Spleen (tissue), 7 donors: ENCODE measurements at regions not wholly inside any gene's neighbourhood (a gene's known extent, or its start where the extent isn't known, plus 50 kb on each side); places are given as distances from the start of the nearest gene placed in this dataset.

Experiments used
- POLR2A ChIP-seq, 3 donors: fragments of 450-650 bp; IDR thresholded peaks; one replicate each; pipeline ENCODE4 v1.5.1; 2017; ENCODE audit warnings: antibody characterized with exemption in 3 of 3, mild to moderate bottlenecking in 1 of 3
- TF ChIP-seq, protein P1 (sequence below), 11 experiments: fragments of 200-600 bp in 7 of 11; fragments of 450-650 bp in 4 of 11; sonication (generic) in 4 of 11; IDR thresholded peaks in 8 of 11; conservative IDR thresholded peaks in 3 of 11; 1 replicate in 7 of 11; 2 replicates in 4 of 11; pipeline versions ENCODE4 v1.4.0 to v1.8.0; 2016 to 2021; ENCODE audit warnings: antibody characterized with exemption in 11 of 11, inconsistent platforms in 4 of 11, mild to moderate bottlenecking in 1 of 11
- donor health status: DM: no; HTN: no; CAD: no; lungs with moderate emphysema.
- donor health status: DM: no; HTN: no; CAD: no.
- donor health status: DM: no; HTN: no; CAD: no.

GRCh38 chr2:84276590-84277255, 182.4 kb downstream of the SUCLG1 start:
- TF ChIP-seq, protein P1, sequence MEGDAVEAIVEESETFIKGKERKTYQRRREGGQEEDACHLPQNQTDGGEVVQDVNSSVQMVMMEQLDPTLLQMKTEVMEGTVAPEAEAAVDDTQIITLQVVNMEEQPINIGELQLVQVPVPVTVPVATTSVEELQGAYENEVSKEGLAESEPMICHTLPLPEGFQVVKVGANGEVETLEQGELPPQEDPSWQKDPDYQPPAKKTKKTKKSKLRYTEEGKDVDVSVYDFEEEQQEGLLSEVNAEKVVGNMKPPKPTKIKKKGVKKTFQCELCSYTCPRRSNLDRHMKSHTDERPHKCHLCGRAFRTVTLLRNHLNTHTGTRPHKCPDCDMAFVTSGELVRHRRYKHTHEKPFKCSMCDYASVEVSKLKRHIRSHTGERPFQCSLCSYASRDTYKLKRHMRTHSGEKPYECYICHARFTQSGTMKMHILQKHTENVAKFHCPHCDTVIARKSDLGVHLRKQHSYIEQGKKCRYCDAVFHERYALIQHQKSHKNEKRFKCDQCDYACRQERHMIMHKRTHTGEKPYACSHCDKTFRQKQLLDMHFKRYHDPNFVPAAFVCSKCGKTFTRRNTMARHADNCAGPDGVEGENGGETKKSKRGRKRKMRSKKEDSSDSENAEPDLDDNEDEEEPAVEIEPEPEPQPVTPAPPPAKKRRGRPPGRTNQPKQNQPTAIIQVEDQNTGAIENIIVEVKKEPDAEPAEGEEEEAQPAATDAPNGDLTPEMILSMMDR (IDR thresholded peaks at IDR 0.05 in 8 of 11, conservative IDR thresholded peaks at IDR 0.05 in 3 of 11), result no peak
- TF ChIP-seq POLR2A (IDR thresholded peaks at IDR 0.05), result no peak
